ENCODE measurements at regions not wholly inside any gene's neighbourhood (a gene's known extent, or its start where the extent isn't known, plus 50 kb on each side); places are given as distances from the start of the nearest gene placed in this dataset.

GRCh38 chr2:184154438-184154837, 443.9 kb upstream of the ZNF804A start:
- TF ChIP-seq, protein P1, sequence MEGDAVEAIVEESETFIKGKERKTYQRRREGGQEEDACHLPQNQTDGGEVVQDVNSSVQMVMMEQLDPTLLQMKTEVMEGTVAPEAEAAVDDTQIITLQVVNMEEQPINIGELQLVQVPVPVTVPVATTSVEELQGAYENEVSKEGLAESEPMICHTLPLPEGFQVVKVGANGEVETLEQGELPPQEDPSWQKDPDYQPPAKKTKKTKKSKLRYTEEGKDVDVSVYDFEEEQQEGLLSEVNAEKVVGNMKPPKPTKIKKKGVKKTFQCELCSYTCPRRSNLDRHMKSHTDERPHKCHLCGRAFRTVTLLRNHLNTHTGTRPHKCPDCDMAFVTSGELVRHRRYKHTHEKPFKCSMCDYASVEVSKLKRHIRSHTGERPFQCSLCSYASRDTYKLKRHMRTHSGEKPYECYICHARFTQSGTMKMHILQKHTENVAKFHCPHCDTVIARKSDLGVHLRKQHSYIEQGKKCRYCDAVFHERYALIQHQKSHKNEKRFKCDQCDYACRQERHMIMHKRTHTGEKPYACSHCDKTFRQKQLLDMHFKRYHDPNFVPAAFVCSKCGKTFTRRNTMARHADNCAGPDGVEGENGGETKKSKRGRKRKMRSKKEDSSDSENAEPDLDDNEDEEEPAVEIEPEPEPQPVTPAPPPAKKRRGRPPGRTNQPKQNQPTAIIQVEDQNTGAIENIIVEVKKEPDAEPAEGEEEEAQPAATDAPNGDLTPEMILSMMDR (conservative IDR thresholded peaks at IDR 0.05; ENCODE audit: low read depth in 2 of 2) = no peak
- no peak for TF ChIP-seq EZH2 (IDR thresholded peaks at IDR 0.05; ENCODE audit: low read depth, unreplicated experiment)
- no peak for TF ChIP-seq ZNF462 (CRISPR knock-in tag; IDR thresholded peaks at IDR 0.05)
- TF ChIP-seq, protein P2, sequence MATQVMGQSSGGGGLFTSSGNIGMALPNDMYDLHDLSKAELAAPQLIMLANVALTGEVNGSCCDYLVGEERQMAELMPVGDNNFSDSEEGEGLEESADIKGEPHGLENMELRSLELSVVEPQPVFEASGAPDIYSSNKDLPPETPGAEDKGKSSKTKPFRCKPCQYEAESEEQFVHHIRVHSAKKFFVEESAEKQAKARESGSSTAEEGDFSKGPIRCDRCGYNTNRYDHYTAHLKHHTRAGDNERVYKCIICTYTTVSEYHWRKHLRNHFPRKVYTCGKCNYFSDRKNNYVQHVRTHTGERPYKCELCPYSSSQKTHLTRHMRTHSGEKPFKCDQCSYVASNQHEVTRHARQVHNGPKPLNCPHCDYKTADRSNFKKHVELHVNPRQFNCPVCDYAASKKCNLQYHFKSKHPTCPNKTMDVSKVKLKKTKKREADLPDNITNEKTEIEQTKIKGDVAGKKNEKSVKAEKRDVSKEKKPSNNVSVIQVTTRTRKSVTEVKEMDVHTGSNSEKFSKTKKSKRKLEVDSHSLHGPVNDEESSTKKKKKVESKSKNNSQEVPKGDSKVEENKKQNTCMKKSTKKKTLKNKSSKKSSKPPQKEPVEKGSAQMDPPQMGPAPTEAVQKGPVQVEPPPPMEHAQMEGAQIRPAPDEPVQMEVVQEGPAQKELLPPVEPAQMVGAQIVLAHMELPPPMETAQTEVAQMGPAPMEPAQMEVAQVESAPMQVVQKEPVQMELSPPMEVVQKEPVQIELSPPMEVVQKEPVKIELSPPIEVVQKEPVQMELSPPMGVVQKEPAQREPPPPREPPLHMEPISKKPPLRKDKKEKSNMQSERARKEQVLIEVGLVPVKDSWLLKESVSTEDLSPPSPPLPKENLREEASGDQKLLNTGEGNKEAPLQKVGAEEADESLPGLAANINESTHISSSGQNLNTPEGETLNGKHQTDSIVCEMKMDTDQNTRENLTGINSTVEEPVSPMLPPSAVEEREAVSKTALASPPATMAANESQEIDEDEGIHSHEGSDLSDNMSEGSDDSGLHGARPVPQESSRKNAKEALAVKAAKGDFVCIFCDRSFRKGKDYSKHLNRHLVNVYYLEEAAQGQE (IDR thresholded peaks at IDR 0.05; ENCODE audit: unreplicated experiment) = no peak
- no peak for TF ChIP-seq JUNB (IDR thresholded peaks at IDR 0.05; ENCODE audit: unreplicated experiment)
- no peak for TF ChIP-seq POLR2AphosphoS5 (IDR thresholded peaks at IDR 0.05; ENCODE audit: low read depth)
- no peak for TF ChIP-seq ZNF114 (CRISPR knock-in tag; IDR thresholded peaks at IDR 0.05)
- TF ChIP-seq EZH2phosphoT487 (IDR thresholded peaks at IDR 0.05; ENCODE audit: unreplicated experiment) = no peak
- TF ChIP-seq CREB1 (CRISPR knock-in tag; IDR thresholded peaks at IDR 0.05; ENCODE audit: low read depth) = no peak

Data from GM23338 (cell line).